ENCODE measurements at regions not wholly inside any gene's neighbourhood (a gene's known extent, or its start where the extent isn't known, plus 50 kb on each side); places are given as distances from the start of the nearest gene placed in this dataset.

GRCh38 chr13:99113351-99113750 lies 87.3 kb upstream of the UBAC2 start:
- no peaks in the 10 kb centered on the region for H3K36me3 ChIP-seq
- 85 to 89% (median 89%) methylated on average over 5 of the region's 5 CpGs for WGBS, 4 donors
- no peak for DNase-seq
- H3K9me3 ChIP-seq = no peaks in the 10 kb centered on the region
- ATAC-seq = no peak
- no peak overlapping the region for H3K4me3 ChIP-seq
- TF ChIP-seq CTCF (IDR thresholded peaks at IDR 0.05) (no peak), POLR2A (IDR thresholded peaks at IDR 0.05) (no peak)
- intact Hi-C loops (cut with DNase I) = no loop called here
- no peaks in the 10 kb centered on the region for H3K4me1 ChIP-seq
- peaks cover 0 to 29% (median 0%) of the 10 kb centered on the region in 9 donors for H3K27me3 ChIP-seq
- H3K27ac ChIP-seq = no peak overlapping the region

DNA sequence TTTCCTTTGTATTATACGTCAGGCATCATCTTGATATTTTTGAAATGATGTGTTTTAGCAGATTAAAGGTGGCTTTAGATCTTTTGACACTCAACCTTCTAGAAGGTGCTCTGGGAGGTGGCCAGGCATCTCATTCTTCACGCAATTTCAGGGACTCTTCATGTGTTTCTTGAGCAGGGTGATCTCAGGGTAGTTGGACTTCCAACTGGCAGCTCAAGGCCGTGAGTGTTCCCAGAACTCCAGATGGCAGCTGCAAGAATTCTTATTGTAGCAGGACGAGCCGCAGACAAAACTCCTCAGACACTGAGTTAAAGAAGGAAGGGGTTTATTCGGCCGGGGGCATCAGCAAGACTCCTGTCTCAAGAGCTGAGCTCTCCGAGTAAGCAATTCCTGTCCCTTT lies 82.5 kb upstream of the UBAC2 start:
- H3K27me3 ChIP-seq = peaks cover 0 to 46% (median 0%) of the 10 kb centered on the region in 9 donors
- H3K36me3 ChIP-seq = no peaks in the 10 kb centered on the region
- no peaks in the 10 kb centered on the region for H3K4me1 ChIP-seq
- ATAC-seq (no peak), DNase-seq (no peak)
- H3K9me3 ChIP-seq = no peaks in the 10 kb centered on the region
- H3K27ac ChIP-seq = no peak overlapping the region
- WGBS, 4 donors = 80 to 90% (median 85%) methylated on average over 8 of the region's 8 CpGs
- no peak overlapping the region for H3K4me3 ChIP-seq
- intact Hi-C loops (cut with DNase I) = no loop called here
- TF ChIP-seq POLR2A (IDR thresholded peaks at IDR 0.05) = no peak
- no peak for TF ChIP-seq CTCF (IDR thresholded peaks at IDR 0.05)

- no peak for ATAC-seq
- 82 to 88% (median 84%) methylated on average over 7 of the region's 7 CpGs for WGBS, 4 donors
These were observed 81.0 kb upstream of the UBAC2 start for GRCh38 chr13:99119656-99120055.

DNA sequence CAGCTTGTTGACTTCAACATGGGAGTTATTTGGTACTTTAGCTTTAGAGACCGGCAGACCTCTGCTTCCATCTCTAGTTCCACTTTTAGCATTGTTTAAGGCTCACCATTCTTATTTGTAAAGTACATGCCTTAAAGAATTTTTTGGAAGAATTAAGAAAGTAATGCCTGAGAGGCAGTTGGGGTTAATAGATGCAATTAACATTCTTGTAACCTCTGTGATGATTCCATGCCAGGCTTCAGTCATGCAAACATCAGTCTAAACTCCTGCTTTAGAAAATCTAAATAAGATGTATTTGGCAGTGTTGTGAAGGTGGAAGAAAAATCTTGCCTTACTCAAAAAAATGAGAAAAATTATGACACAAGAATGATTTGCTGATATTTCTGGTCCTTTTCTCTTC lies 79.9 kb upstream of the UBAC2 start:
- no peak overlapping the region for H3K27ac ChIP-seq
- ATAC-seq = no peak
- no peak for DNase-seq
- TF ChIP-seq POLR2A (IDR thresholded peaks at IDR 0.05) (no peak), CTCF (IDR thresholded peaks at IDR 0.05) (no peak)
- H3K36me3 ChIP-seq = no peaks in the 10 kb centered on the region
- no peak overlapping the region for H3K4me3 ChIP-seq
- intact Hi-C loops (cut with DNase I) = no loop called here
- H3K4me1 ChIP-seq = peaks cover 0 to 13% (median 0%) of the 10 kb centered on the region in 12 donors
- 86 to 93% (median 88%) methylated on average over 1 of the region's 1 CpG for WGBS, 4 donors
- no peaks in the 10 kb centered on the region for H3K9me3 ChIP-seq
- peaks cover 0 to 66% (median 0%) of the 10 kb centered on the region in 9 donors for H3K27me3 ChIP-seq

More at GRCh38 chr13:99119656-99120055, 81.0 kb upstream of the UBAC2 start:
- H3K9me3 ChIP-seq = no peaks in the 10 kb centered on the region
- intact Hi-C loops (cut with DNase I) = no loop called here
- TF ChIP-seq POLR2A (IDR thresholded peaks at IDR 0.05) = no peak
- TF ChIP-seq CTCF (IDR thresholded peaks at IDR 0.05) = no peak
- H3K4me3 ChIP-seq = no peak overlapping the region
- no peaks in the 10 kb centered on the region for H3K36me3 ChIP-seq
- H3K27me3 ChIP-seq = peaks cover 0 to 59% (median 0%) of the 10 kb centered on the region in 9 donors
- H3K4me1 ChIP-seq = peaks cover 0 to 4% (median 0%) of the 10 kb centered on the region in 12 donors
- H3K27ac ChIP-seq = no peak overlapping the region
- DNase-seq = no peak
